Stimulated activated CD4-positive, alpha-beta T cell treated with anti-CD3 and anti-CD28 coated beads, TNF-alpha, amount 100 ng/mL, for 48 hours (primary cell): ENCODE measurements at regions not wholly inside any gene's neighbourhood (a gene's known extent, or its start where the extent isn't known, plus 50 kb on each side); places are given as distances from the start of the nearest gene placed in this dataset.

Experiments used
- DNase-seq, 3 donors: peaks; one replicate each; pipeline ENCODE4 v3.0.0-alpha.2; 2020; ENCODE audit warnings: low read depth in 3 of 3

DNA sequence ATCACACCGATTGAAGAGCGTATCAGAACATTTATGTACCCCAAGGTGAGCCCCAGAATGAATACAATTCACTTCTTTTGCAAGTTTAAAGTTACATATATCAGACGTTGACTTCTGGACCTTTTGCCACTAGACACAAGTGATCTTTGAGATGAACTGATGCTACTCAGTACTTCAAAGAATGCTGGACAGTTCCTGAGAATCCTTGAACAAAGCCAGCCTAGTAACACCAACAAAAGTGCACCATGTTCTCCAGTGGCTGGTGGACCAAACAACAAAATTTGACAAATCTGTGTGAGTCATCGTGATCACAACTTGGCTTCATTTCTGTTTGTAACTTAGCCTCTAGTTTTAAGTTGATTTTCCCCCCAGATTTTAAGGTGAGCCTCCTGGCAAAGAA lies 355.7 kb downstream of the SOX2 start:
- DNase-seq = no peak

GRCh38 chr3:182078316-182078715 lies 366.6 kb downstream of the SOX2 start:
- no peak for DNase-seq

DNA sequence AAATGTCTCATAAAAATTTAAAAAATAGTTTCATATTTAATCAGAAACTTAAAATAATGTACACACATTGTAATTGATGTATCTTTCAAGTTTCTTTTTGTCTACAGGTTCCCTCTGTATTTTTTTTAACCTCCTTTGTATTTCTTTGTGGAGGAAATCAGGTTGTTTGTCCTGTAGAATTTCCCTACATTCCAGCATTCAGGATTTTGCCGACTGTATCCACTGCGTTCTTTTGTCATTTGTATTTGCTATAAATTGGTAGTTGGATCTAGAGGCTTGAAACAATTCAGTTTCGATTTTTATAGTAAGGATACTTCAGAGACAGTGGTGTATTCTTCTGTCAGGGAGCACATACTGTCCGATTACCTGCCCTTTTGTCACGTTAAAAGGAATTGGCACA lies 367.2 kb downstream of the SOX2 start:
- no peak for DNase-seq

DNA sequence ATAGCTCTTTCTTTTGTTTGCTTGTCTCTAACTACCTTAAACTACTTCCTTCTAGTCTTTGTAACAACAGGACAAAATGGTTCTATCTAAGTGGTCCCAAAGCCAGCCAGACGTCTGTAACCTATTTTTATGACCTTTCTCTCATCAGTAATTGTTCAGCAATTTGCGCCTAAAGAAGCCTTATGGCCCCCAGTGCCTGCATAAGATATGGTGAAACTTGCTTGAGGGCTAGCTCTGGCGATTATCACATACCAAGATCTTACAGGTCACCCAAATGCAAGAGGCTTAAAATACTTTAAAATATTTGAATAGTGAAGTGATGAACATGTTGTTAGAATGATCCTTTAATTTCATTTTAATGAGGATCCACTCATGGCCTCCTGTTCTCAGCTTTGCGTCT lies 369.4 kb downstream of the SOX2 start:
- DNase-seq = no peak

GRCh38 chr3:182083112-182083511 lies 371.4 kb downstream of the SOX2 start:
- no peak for DNase-seq

DNA sequence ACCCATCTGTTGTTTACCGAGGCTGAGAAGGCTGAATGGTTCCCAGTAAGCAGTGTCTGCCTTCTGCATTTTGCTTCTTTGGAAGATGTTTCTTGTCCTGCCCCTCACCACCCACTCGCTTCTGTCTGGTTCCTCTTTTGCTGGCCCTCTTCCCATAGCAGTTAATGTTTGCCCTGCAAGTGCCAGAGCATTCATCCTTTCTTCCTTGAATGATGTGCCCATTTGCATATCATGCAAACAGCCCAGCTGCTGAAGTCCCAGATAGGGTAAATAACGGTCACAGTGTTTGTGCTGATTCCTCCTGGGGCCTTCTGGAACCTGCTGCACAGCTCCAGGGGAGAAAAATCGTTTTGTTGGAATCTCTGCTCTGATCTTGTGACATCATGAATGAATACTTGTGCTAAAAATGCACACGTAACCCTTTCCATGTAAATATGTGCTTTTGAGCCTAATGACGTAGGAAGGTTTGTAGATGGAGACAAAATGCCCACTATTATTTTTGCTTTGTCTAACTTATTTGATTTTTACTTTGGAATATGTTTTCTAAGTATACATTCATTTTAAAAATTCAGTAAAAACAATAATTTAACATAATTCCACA lies 381.0 kb downstream of the SOX2 start:
- DNase-seq = no peak

DNA sequence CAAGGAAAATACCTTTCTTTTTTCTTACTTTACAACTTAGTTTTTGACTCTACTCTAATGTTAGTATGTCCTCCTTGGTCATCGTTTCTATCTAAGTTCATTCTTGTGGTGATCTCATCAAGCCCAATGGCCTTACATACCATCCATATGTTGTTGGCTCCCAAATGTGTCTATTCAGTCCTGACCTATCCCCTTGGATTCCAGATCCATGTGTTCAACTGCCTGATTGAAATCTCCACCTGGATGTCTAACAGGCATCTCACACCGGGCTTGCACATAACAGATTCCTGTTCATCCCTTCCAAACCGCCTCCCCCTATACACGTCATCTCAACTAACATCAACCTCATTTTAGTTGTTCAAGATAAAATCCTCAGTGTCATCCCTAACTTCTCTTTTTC lies 382.6 kb downstream of the SOX2 start:
- no peak for DNase-seq

- DNase-seq = no peak
These were observed 393.2 kb downstream of the SOX2 start for GRCh38 chr3:182104881-182105280.

- no peak for DNase-seq
These were observed 394.1 kb downstream of the SOX2 start for GRCh38 chr3:182105875-182106274.

- no peak for DNase-seq
These were observed 396.6 kb downstream of the SOX2 start for GRCh38 chr3:182108371-182108770.

GRCh38 chr3:182111967-182112366 lies 400.2 kb downstream of the SOX2 start:
- no peak for DNase-seq

- no peak for DNase-seq
These were observed 403.7 kb downstream of the SOX2 start for GRCh38 chr3:182115328-182116015.

- DNase-seq = no peak
These were observed 404.7 kb downstream of the SOX2 start for GRCh38 chr3:182116386-182116785.

DNA sequence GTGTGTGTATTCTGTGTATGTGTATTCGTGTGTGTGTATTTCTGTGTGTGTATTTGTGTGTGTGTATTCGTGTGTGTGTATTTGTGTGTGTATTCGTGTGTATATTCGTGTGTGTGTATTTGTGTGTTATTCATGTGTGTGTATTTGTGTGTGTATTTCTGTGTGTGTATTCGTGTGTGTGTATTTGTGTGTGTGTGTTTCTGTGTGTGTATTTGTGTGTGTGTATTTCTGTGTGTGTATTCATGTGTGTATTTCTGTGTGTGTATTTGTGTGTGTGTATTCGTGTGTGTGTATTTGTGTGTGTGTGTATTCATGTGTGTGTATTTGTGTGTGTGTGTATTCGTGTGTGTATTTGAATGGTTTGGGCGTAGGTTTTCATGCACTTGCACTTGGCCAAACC lies 405.4 kb downstream of the SOX2 start:
- DNase-seq = no peak

DNA sequence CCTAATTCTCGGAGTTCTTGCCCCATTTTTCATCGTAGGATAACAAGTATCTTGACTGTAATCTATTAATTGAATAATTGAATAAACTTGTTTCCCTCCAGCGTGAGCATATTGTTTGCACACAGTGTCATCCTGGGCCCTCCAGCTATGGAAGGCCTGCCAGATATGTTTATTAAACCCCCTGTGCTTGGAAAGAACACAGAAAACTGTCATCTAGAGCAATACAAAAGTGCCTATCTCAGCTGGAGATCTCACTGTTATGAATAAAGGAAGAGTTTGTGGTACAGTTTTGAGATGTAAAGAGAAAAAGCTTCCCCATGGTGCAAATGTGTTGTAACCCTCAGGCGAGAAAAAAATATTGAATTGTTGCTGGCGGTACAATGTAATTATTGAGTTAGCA lies 405.9 kb downstream of the SOX2 start:
- DNase-seq = no peak

GRCh38 chr3:182118066-182118465 lies 406.3 kb downstream of the SOX2 start:
- no peak for DNase-seq

DNA sequence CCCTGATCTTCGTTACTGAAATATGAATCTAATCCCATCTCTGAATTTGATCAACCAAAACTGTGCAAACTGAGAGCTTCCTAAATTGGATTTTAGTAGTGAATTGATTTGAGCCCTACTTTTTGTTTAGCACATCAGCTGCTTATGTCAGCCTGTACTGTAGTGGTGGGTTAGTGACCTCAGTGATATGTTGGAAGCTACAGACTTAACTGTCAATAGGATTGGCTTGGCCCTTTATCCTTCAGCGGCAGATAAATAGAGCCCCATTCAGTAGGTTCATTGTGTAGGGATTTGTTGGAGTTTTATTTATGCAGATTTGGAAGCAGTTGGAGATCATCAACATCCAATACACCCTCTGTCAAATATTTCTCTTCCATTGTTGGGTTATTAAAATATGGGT lies 409.7 kb downstream of the SOX2 start:
- DNase-seq = no peak

- no peak for DNase-seq
These were observed 411.1 kb downstream of the SOX2 start for GRCh38 chr3:182122779-182123178.

DNA sequence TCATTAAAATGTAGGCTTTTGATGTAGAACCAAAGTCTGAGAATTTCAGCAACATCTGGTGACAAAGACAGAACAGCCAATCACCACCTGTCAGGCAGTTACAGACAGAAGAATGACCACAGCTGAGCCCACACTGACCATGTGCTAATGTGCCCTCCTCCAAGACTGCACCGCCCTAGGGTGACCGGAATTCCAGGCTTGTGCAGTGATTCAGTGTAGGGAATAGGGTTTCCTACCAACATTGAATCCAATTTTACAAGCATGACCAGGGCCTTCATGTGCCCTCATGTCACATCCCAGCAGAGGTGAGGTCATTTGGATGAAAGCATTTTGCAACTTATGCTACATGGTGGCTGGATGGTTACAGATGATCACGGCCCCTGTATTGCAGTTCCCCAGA lies 412.5 kb downstream of the SOX2 start:
- DNase-seq = no peak

DNA sequence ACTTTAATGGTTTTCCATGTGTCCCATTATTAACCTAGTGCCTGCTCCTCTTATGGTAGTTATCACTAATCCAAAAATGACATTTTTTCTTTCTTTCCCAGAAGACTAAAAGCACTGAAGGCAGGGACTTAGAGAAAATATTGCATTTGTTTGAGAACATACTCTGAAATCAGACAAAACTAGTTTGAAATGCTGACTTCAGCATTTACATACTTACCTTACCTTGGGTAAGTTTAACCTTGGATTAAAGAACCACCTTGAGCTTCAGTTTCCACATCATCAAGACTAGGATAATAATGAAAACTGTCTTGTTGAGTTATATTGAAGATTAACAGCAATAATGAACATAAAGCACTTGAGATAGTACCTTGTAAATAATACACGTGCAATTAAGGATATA lies 413.0 kb downstream of the SOX2 start:
- DNase-seq = no peak

DNA sequence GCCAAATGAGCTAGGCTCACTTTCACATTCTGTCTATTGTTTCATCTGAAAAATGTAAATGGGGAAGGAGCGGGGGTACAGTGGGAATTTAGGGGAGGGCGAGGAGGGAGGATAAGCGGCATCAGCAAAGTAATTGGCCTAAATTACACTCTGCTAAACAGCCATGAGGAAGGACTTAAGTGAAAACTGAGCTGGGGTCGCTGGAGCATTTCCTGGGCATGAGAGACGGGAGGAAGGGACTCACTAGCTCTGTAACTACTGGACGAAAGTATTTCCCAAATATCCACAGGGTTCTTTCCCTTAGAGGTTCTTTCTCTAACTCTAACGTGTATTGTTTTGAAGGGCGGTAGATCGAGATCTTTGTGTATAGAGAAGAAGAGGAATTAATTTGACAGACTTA lies 418.0 kb downstream of the SOX2 start:
- DNase-seq = no peak

- no peak for DNase-seq
These were observed 422.0 kb downstream of the SOX2 start for GRCh38 chr3:182133752-182134151.

DNA sequence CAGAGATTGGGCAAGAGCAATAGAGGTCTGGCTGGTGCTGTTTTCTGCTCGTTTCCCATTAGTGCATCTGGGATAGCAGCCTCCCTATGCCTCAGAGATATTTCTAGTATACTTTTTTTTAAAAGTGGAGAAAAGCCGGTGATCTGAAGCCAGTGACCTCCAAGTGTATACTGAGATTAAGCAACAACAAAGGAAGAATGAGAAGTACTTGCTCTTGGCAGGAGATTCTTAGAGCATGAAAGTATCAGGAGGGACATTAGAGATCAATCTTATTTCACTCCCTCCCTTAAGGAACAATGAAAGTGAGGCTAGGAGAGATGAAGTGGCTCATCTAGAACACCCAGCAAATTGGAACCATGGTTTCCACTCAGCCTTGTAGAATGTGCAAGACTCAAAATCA lies 423.3 kb downstream of the SOX2 start:
- DNase-seq = no peak
